HL-60 (cell line): ENCODE measurements at regions not wholly inside any gene's neighbourhood (a gene's known extent, or its start where the extent isn't known, plus 50 kb on each side); places are given as distances from the start of the nearest gene placed in this dataset.

Source experiments
- DNase-seq, 2 experiments: peaks; one replicate each; pipeline ENCODE4 v3.0.0-alpha.2; 2010 to 2020; ENCODE audit warnings: low read depth in 1 of 2, low spot score in 1 of 2
- H3K27ac ChIP-seq: fragments of 250-450 bp; sonication (Bioruptor Pico); replicated peaks from 2 replicates; pipeline ENCODE4 v1.5.1; 2020; ENCODE audit warnings: mild to moderate bottlenecking, moderate library complexity
- H3K27me3 ChIP-seq: fragments of 250-450 bp; sonication (Bioruptor Pico); 2 replicates; pipeline ENCODE4 v1.5.1; 2021; ENCODE audit warnings: mild to moderate bottlenecking, moderate library complexity; ENCODE audit not compliant: insufficient read depth, poor library complexity, severe bottlenecking
- H3K4me3 ChIP-seq: replicated peaks from 2 replicates; pipeline ENCODE4 v1.5.1; 2011; ENCODE audit warnings: mild to moderate bottlenecking, control low read depth, low read length; ENCODE audit not compliant: insufficient read depth
- CTCF ChIP-seq: IDR thresholded peaks from one replicate; pipeline ENCODE4 v1.5.1; 2011; ENCODE audit warnings: low read length, control low read depth, inconsistent platforms; ENCODE audit not compliant: insufficient read depth
- GABPA ChIP-seq: IDR thresholded peaks from 2 replicates; pipeline ENCODE4 v1.6.1; 2012; ENCODE audit warnings: low read depth
- POLR2AphosphoS5 ChIP-seq: IDR thresholded peaks from 2 replicates; pipeline ENCODE4 v1.6.1; 2012; ENCODE audit warnings: low read depth
- REST ChIP-seq: IDR thresholded peaks from 2 replicates; pipeline ENCODE4 v1.6.1; 2012; ENCODE audit warnings: low read depth; ENCODE audit not compliant: insufficient replicate concordance
- SPI1 ChIP-seq: IDR thresholded peaks from 2 replicates; pipeline ENCODE4 v1.6.1; 2012; ENCODE audit warnings: low read depth, mild to moderate bottlenecking, borderline replicate concordance

DNA sequence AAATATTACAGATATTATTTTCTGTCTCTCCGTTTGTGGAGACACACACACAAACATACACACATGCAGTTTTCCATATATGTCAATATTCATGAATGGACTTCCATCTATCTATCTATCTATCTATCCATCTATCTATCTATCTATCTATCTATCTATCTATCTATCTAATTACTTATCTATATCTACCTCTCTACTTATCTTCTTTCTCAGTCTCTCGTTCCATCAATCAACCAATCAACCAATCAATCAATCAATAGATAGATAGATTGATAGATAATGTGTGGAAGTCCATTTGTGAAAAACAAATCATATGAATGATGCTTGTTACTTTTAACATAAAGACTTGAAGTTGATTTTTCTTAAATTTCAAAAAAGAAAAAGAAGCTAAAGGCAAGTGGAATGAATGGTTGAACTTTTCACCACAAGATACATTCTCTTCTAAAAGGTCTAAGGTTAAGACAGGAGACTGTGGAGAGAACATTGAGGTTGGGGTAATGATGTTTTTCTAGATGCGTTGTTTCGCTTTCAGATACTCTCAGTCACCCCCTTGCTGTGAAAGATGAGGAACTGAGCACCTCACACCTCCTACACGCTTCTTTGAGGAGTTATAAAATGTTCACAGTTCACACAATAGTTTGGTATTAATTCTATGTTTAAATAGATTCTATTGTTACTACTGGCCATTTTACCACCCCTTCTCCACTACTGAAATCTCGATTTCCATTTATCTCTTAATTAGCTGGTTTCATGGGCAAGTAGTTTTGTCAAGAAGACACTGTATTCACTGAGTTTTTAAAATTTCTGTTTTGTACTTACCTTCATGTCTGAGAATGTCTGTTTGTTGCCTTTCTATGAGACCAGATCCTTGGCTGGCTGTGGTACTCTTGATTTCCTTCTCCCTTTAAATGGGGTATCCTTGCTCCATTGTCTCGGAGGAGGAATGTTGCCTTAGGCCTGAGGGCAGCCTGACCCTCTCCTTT, 114.1 kb downstream of the EMX2 start:
- Histone ChIP-seq H3K4me3 (no peak overlapping the region), H3K27ac (no peak overlapping the region), H3K27me3 (peaks cover 3% of the 10 kb centered on the region)
- TF ChIP-seq GABPA (no peak), REST (no peak), SPI1 (no peak), CTCF (no peak), POLR2AphosphoS5 (no peak)
- no peak for DNase-seq

DNA sequence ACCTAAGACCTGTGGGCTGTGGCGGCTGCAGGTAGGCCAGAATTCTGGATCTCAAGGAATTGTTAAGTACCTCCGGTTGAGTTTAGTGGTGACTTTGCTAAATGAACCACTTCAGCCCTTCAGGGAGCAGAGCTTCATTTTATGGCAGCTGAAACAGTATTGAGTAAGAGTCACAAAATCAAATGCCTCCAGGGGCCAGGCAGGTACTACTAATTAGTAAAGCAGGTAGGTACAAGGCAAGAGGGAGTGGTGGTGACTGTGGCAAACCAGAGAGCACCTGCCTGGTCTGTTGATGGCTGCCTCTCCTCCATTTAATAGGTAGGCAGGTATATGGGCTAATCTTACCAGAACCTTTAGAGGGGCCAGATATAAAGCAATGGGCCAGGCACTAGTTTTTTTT, 118.8 kb downstream of the EMX2 start:
- peaks cover 2% of the 10 kb centered on the region for H3K27me3 ChIP-seq
- TF ChIP-seq REST = no peak
- H3K27ac ChIP-seq = no peak overlapping the region
- H3K4me3 ChIP-seq = no peak overlapping the region
- DNase-seq = no peak

DNA sequence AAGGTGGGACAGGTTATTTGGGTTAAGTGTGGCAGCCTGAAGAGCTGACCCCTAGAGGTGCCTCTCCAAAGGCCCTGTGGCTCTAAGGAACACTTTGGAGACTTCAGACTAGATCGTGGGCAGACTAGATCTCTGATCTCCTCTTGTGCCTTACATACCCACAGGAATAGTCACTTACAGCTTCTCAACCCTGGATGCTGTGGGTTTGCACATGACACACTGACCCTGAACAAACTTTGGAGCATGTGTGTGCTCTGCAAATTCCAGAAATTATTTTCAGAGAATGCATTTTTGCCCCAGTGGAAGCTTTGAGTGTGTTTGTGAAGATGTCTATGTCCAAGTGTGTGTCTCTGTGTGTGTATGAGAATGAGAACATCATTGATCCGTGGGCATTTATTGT, 119.6 kb downstream of the EMX2 start:
- no peak for DNase-seq
- Histone ChIP-seq H3K27me3 (peaks cover 2% of the 10 kb centered on the region), H3K4me3 (no peak overlapping the region), H3K27ac (no peak overlapping the region)
- TF ChIP-seq POLR2AphosphoS5 (no peak), GABPA (no peak), CTCF (no peak), SPI1 (no peak), REST (no peak)
